ENCODE measurements at regions not wholly inside any gene's neighbourhood (a gene's known extent, or its start where the extent isn't known, plus 50 kb on each side); places are given as distances from the start of the nearest gene placed in this dataset.

GRCh38 chr14:83473416-83474235 lies 1940.0 kb upstream of the SEL1L start:
- no peak for TF ChIP-seq JUN (IDR thresholded peaks at IDR 0.05)
- no peak for TF ChIP-seq RFX5 (IDR thresholded peaks at IDR 0.05)
- no peak for TF ChIP-seq CTCF (IDR thresholded peaks at IDR 0.05)
- TF ChIP-seq KDM1A (IDR thresholded peaks at IDR 0.05; ENCODE audit: low read depth), result no peak
- TF ChIP-seq SMC3 (IDR thresholded peaks at IDR 0.05), result no peak
- TF ChIP-seq TFCP2L1 (CRISPR knock-in tag; IDR thresholded peaks at IDR 0.05), result no peak
- TF ChIP-seq JUNB (IDR thresholded peaks at IDR 0.05), result no peak
- no peak for TF ChIP-seq PHF8 (IDR thresholded peaks at IDR 0.05; ENCODE audit: borderline replicate concordance, low read depth)
- no peak for TF ChIP-seq POLR2A (IDR thresholded peaks at IDR 0.05; ENCODE audit: low read length)
- no peak for TF ChIP-seq MAFK (IDR thresholded peaks at IDR 0.05; ENCODE audit: partially characterized antibody)
- TF ChIP-seq MAX (IDR thresholded peaks at IDR 0.05), result no peak
